Small intestine (tissue), 7 donors: ENCODE measurements at regions not wholly inside any gene's neighbourhood (a gene's known extent, or its start where the extent isn't known, plus 50 kb on each side); places are given as distances from the start of the nearest gene placed in this dataset.

Experiments
- DNase-seq, 2 donors: peaks; one replicate each; pipeline versions ENCODE4 v3.0.0 to v3.0.0-alpha.2; 2013
- FAIRE-seq: peaks from 2 replicates; lab custom pipeline; 2012; peaks lifted over from hg19 to GRCh38; lab: Jason Lieb, UNC
- H3K27ac ChIP-seq, 3 donors: one replicate each; pipeline ENCODE4 v1.5.1; 2013; ENCODE audit warnings: low read length in 2 of 3, mild to moderate bottlenecking in 2 of 3, control low read depth in 1 of 3, inconsistent platforms in 1 of 3, low read depth in 1 of 3, moderate library complexity in 1 of 3
- H3K27me3 ChIP-seq, 3 donors: one replicate each; pipeline ENCODE4 v1.6.1; 2013; ENCODE audit warnings: low read length in 3 of 3, inconsistent platforms in 1 of 3; ENCODE audit not compliant: control insufficient read depth in 3 of 3, insufficient read depth in 3 of 3
- H3K36me3 ChIP-seq, 3 donors: one replicate each; pipeline ENCODE4 v1.6.1; 2013; ENCODE audit warnings: low read length in 3 of 3, inconsistent platforms in 1 of 3, low read depth in 1 of 3, mild to moderate bottlenecking in 1 of 3, moderate library complexity in 1 of 3; ENCODE audit not compliant: control insufficient read depth in 3 of 3, insufficient read depth in 2 of 3
- H3K4me1 ChIP-seq, 3 donors: one replicate each; pipeline ENCODE4 v1.6.1; 2013; ENCODE audit warnings: low read length in 2 of 3, inconsistent platforms in 1 of 3, low read depth in 1 of 3, mild to moderate bottlenecking in 1 of 3, moderate library complexity in 1 of 3; ENCODE audit not compliant: control insufficient read depth in 3 of 3, insufficient read depth in 2 of 3
- H3K4me3 ChIP-seq, 3 donors: one replicate each; pipeline ENCODE4 v1.5.1; 2013; ENCODE audit warnings: low read length in 3 of 3, control low read depth in 1 of 3, inconsistent platforms in 1 of 3, low read depth in 1 of 3, mild to moderate bottlenecking in 1 of 3, moderate library complexity in 1 of 3
- H3K9me3 ChIP-seq, 2 donors: one replicate each; pipeline ENCODE4 v1.6.1; 2013; ENCODE audit warnings: low read depth in 1 of 2, low read length in 1 of 2; ENCODE audit not compliant: control insufficient read depth in 2 of 2, insufficient read depth in 1 of 2
- WGBS, 3 donors: extraction: QIAGEN DNeasy Blood & Tissue Kit; methylation state at CpG; one replicate each; pipeline ENCODE4 v1.1.7; 2013; 5-methylcytosine and 5-hydroxymethylcytosine counted together
- donor health status: healthy with polysubstance abuse.
- donor health status: control.
- donor health status: control.
- donor health status: Bipolar disorder and iron deficiency.
- donor health status: healthy.

DNA sequence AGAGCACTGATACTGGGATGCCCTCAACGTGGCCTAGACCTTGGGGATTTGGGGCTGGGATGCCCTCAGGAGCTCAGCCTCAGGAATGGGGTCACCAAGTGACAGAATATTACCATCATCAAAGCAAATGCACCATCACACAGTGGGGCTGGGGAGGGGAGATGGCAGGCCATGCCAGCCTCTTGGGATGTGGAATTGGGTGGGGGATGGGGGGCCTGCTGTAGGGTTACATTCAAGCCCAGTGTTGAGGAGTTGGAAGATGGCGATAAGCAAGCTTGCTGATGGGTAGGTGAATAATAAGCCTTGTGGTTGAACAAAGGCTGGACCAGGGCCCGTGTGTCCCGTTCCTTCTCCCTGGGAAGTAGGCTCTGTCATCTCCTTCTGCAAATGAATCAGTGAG lies 69.1 kb upstream of the GPR12 start:
- Histone ChIP-seq H3K4me3 (no peak overlapping the region), H3K27ac (no peak overlapping the region), H3K36me3 (no peaks in the 10 kb centered on the region), H3K4me1 (no peaks in the 10 kb centered on the region), H3K27me3 (no peaks in the 10 kb centered on the region), H3K9me3 (no peaks in the 10 kb centered on the region)
- DNase-seq (no peak), FAIRE-seq (no peak)
- WGBS, 3 donors = 77 to 86% (median 83%) methylated on average over 4 of the region's 4 CpGs

DNA sequence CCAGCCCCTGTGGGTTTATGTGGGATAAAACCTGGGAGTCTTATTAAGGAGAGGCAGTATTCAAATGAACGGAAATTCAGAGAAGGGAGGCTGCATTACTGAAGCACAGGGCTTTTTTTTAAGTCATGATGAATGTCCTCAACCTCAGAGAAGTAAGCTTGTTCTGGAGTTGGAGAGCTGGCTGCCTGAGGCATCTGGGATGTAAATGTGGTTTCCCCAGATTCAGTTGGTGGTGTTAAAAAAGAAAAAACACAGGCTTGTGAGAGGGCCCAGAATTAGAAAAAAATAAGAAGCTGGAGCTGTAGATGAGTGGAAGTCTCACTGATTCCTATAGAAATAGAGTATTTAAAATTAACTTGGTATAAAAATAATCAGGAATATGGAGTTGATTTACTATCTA lies 64.0 kb upstream of the GPR12 start:
- Histone ChIP-seq H3K4me1 (no peaks in the 10 kb centered on the region), H3K4me3 (no peak overlapping the region), H3K27ac (no peak overlapping the region), H3K27me3 (no peaks in the 10 kb centered on the region), H3K36me3 (no peaks in the 10 kb centered on the region), H3K9me3 (peaks cover 0 to 3% of the 10 kb centered on the region in 2 donors)
- FAIRE-seq = no peak
- 0 to 41% (median 0%) methylated on average over 1 of the region's 1 CpG for WGBS, 3 donors
- DNase-seq = no peak

DNA sequence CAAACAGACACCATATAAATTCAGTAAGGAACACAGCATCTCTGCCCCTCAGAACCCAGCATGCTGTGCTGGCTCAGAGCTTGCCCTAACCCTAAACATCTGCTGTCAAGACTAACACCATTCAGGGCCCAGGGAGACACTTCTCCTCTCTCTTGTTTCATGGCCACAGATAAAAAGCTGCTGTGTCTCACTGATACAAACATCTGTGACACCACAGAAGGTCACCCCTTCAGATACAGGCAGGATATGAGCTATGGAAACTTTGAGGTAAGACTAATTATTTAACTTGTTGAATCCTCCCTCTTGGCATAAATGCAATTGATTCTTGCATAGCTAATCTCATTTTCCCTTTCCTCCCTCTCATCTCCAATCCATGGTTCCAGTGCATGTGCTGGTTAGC lies 61.6 kb upstream of the GPR12 start:
- H3K27me3 ChIP-seq = no peaks in the 10 kb centered on the region
- FAIRE-seq (no peak), DNase-seq (no peak)
- H3K36me3 ChIP-seq = no peaks in the 10 kb centered on the region
- H3K27ac ChIP-seq = no peak overlapping the region
- H3K4me1 ChIP-seq = no peaks in the 10 kb centered on the region
- no peak overlapping the region for H3K4me3 ChIP-seq
- peaks cover 0 to 3% of the 10 kb centered on the region in 2 donors for H3K9me3 ChIP-seq

DNA sequence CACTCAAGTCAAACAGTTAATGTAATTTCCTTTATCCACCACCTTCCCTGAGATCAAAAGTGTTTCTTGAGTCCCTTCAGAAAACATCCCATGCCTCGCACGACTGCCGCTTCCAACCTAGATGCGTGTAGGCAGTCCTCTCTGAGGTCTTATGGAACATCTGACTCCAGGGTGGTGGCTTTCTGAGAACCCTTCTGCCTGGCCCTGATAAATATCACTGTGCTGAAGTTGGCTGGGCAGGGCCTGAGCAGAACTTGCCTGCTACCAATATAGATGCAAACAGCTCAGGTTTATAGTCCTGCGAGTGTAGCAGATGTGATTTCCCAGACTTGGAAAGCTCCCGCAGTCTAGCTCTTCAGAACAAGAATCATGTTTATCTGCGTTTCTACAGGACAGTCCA lies 61.1 kb upstream of the GPR12 start:
- Histone ChIP-seq H3K9me3 (peaks cover 0 to 3% of the 10 kb centered on the region in 2 donors), H3K27ac (no peak overlapping the region), H3K4me3 (no peak overlapping the region), H3K4me1 (no peaks in the 10 kb centered on the region), H3K27me3 (no peaks in the 10 kb centered on the region), H3K36me3 (no peaks in the 10 kb centered on the region)
- FAIRE-seq (no peak), DNase-seq (no peak)
- 88 to 92% (median 90%) methylated on average over 7 of the region's 7 CpGs for WGBS, 3 donors

DNA sequence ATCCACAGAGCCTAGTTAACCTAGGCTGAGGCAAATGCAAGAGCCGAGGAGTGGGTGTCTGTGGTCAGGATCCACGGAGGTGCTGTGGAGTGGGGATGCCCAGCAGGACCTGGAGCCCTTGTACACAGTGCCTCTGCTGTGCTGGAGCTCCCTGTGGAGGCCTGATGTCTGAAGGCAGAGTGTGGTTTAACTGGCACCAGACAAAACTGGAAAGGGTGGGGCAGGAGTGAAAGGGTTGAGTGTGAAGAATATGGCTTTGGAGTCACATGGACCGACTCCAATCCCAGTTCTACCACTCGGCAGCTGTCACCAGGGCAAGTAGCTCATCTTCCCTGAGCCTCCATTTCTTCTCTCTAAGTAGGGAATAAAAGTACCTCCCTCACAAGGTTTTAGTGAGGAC lies 60.3 kb upstream of the GPR12 start:
- DNase-seq = no peak
- no peak overlapping the region for H3K4me3 ChIP-seq
- no peaks in the 10 kb centered on the region for H3K4me1 ChIP-seq
- H3K36me3 ChIP-seq = no peaks in the 10 kb centered on the region
- 61 to 84% (median 65%) methylated on average over 4 of the region's 4 CpGs for WGBS, 3 donors
- no peak overlapping the region for H3K27ac ChIP-seq
- no peaks in the 10 kb centered on the region for H3K27me3 ChIP-seq
- FAIRE-seq = no peak
- peaks cover 0 to 3% of the 10 kb centered on the region in 2 donors for H3K9me3 ChIP-seq

DNA sequence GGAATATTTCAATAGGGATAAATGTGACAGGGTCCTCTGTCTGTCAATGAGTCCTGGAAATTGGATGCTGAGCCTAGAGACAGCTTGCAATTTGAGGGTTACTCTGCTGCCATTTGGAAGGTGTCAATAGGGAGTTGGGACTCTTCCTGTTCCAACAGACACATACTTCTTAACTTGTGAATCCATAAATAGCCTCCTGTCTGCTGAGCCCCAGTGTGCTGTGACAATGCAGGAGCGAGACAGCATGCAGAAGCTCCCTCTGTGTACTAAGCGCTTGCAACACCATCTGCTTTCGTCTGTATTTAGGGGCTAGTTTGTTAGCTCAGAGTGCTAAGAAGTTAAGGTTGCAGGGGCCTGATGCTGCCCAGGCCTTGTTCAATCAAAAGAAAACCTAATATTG lies 58.5 kb upstream of the GPR12 start:
- DNase-seq (no peak), FAIRE-seq (no peak)
- WGBS, 3 donors = 70 to 84% (median 83%) methylated on average over 3 of the region's 3 CpGs

DNA sequence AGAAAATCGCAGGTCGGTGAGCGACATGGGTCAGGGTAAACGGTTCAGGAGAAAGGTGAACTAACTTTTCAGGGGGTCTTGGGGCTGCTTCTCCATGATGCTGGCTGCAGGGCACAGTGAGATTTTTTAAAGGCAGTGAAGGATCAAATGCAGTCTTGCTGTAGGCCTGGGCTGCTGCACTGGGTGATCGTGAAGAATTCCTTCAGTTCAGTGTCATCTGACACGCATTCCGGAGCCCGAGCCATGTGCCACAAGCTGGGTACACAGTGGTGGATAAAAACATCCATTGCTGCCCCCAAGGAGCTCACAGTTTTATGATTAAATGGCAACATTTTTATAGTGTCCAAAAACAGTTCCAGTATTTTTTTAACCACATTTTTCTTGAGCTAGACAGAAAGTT lies 56.3 kb upstream of the GPR12 start:
- WGBS, 3 donors = 79 to 88% (median 79%) methylated on average over 8 of the region's 8 CpGs
- Histone ChIP-seq H3K9me3 (peaks cover 0 to 3% of the 10 kb centered on the region in 2 donors), H3K27me3 (no peaks in the 10 kb centered on the region), H3K36me3 (no peaks in the 10 kb centered on the region), H3K4me3 (no peak overlapping the region), H3K4me1 (no peaks in the 10 kb centered on the region), H3K27ac (no peak overlapping the region)
- DNase-seq (no peak), FAIRE-seq (no peak)

More for the DNA sequence above, 58.5 kb upstream of the GPR12 start:
- no peak overlapping the region for H3K4me3 ChIP-seq
- no peaks in the 10 kb centered on the region for H3K36me3 ChIP-seq
- H3K9me3 ChIP-seq = peaks cover 0 to 3% of the 10 kb centered on the region in 2 donors
- H3K27ac ChIP-seq = no peak overlapping the region
- H3K4me1 ChIP-seq = no peaks in the 10 kb centered on the region
- H3K27me3 ChIP-seq = no peaks in the 10 kb centered on the region

DNA sequence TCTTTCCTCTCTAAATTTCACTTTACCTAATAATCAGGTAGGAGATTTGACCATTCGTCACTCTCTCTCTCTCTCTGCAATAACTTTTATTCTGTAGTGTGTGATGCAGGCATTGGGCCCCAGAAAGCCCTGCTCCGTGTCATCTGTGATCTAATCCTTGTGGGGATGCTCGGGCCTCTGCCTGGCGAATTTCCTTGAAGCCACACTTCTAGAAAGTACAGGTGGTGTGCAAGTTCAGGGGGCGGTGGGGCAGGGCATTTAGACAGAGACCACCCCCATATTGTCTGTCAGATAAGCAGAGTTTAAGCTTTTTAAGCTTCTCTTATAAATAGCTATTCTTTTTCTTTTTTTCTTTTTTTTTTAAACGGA lies 53.4 kb upstream of the GPR12 start:
- FAIRE-seq (no peak), DNase-seq (no peak)
- H3K36me3 ChIP-seq = no peaks in the 10 kb centered on the region
- H3K4me3 ChIP-seq = no peak overlapping the region
- no peak overlapping the region for H3K27ac ChIP-seq
- H3K9me3 ChIP-seq = no peaks in the 10 kb centered on the region
- H3K27me3 ChIP-seq = no peaks in the 10 kb centered on the region
- peaks cover 0 to 3% (median 0%) of the 10 kb centered on the region in 3 donors for H3K4me1 ChIP-seq
- 69 to 77% (median 70%) methylated on average over 6 of the region's 6 CpGs for WGBS, 3 donors

DNA sequence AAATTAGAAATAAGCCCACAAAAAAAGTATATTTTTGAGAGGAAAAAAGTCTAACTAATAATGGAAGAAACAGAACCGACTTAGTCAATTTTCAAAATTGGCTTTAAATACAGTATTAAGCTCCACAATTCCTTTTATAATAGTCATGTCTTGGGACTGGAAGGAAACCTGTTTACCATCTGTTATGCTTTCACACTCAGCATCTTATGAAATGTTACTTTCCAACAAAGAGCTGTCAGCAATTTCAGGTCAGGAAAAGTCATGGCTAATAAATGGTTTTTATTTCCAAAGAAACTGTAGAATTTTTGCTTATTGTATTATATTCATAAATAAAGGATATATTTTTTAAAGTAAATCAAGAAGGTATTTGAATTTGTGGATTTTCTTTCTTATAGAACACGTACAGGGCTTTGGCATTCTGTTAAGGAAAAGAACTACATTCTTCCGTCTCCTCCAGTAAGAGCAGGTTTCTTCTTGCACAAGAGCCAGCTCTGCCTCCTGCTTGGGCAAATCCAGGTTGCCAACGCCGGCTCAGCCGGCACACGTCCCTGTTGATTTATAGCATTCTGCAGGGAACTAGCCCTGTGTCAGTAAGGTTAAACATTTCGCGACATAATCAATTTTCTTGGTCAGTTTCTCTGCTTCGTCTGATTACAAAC lies 52.9 kb upstream of the GPR12 start:
- H3K4me1 ChIP-seq = peaks cover 0 to 3% (median 0%) of the 10 kb centered on the region in 3 donors
- WGBS, 3 donors = 50 to 63% (median 59%) methylated on average over 10 of the region's 10 CpGs
- peaks cover 0 to 1% (median 0%) of the 10 kb centered on the region in 3 donors for H3K27me3 ChIP-seq
- no peak for DNase-seq
- FAIRE-seq = no peak
- no peak overlapping the region for H3K4me3 ChIP-seq
- no peaks in the 10 kb centered on the region for H3K36me3 ChIP-seq
- no peak overlapping the region for H3K27ac ChIP-seq
- no peaks in the 10 kb centered on the region for H3K9me3 ChIP-seq
